ENCODE measurements at regions not wholly inside any gene's neighbourhood (a gene's known extent, or its start where the extent isn't known, plus 50 kb on each side); places are given as distances from the start of the nearest gene placed in this dataset.
"Not testable (repeated sequence)": the region's sequence is repeated elsewhere in the genome, so short reads cannot be mapped to it uniquely, and the experiment has no call there.

- 21% methylated on average over 6 of the region's 6 CpGs for WGBS
- peak overlapping the region in 1 of 2 donors; percentile 34 for H3K27ac ChIP-seq
- H3K4me1 ChIP-seq (replicated peaks); H3K4me3 ChIP-seq; intact Hi-C loops (cut with DNase I); H3K27me3 ChIP-seq (replicated peaks; ENCODE audit: insufficient read depth); DNase-seq (ENCODE audit: low spot score); H3K9me3 ChIP-seq; H3K36me3 ChIP-seq: not testable (repeated sequence)
- TF ChIP-seq POLR2AphosphoS5 (IDR thresholded peaks at IDR 0.05): peak; percentile 72
Measured at GRCh38 chr9:63337899-63338604, 1947.0 kb downstream of the FOXD4L5 start.

GRCh38 chr9:63335286-63335685, 1949.7 kb downstream of the FOXD4L5 start:
- H3K4me1 ChIP-seq (replicated peaks); DNase-seq (ENCODE audit: low spot score); H3K4me3 ChIP-seq; H3K27me3 ChIP-seq (replicated peaks; ENCODE audit: insufficient read depth); H3K36me3 ChIP-seq; intact Hi-C loops (cut with DNase I); H3K27ac ChIP-seq; H3K9me3 ChIP-seq: not testable (repeated sequence)
- 52% methylated on average over 3 of the region's 3 CpGs for WGBS

GRCh38 chr9:63334187-63334586, 1950.8 kb downstream of the FOXD4L5 start:
- intact Hi-C loops (cut with DNase I); H3K9me3 ChIP-seq; H3K27ac ChIP-seq; DNase-seq (ENCODE audit: low spot score); H3K4me3 ChIP-seq; H3K27me3 ChIP-seq (replicated peaks; ENCODE audit: insufficient read depth); H3K36me3 ChIP-seq; H3K4me1 ChIP-seq (replicated peaks): not testable (repeated sequence)
- no CpG with 5 or more reads among the region's 4 CpGs for WGBS

DNA sequence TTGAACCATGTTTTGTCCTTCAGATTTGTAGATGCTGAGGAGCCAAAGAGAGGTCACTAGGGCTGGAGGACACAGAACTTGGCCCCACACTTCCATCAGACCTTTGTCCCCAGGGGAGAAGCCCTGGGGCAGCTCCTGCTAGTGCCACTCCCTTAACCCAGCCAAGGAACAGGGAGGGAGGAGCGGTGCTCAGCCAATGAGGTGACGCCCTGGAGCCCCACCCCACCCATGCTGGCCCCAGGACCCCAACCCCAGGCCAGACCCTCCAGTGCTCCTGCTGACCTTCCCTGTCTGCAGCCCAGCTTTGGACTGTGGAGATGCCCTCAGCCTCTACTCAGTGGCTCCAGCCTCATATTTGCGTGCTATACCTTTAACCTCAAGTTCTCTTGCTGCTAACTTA, 1951.9 kb downstream of the FOXD4L5 start:
- H3K27ac ChIP-seq; intact Hi-C loops (cut with DNase I): not testable (repeated sequence)
- no CpG with 5 or more reads among the region's 3 CpGs for whole genome bisulfite sequencing

DNA sequence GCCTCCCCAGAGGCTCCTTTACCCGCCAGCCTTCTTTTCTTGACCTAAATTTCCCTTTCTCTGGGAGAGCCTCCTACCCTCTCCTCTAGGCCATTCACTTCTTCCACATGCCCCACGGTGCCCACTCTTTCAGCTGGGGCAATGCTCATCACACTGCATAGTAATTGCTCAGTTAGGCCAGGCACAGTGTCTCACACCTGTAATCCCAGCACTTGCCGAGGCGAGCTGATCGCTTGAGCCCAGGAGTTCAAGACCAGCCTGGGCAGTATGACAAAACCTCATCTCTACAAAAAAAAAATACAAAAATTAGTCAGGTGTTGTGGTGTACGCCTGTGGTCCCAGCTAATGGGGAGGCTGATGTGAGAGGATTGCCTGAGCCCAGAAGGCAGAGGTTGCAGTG, 1956.7 kb downstream of the FOXD4L5 start:
- intact Hi-C loops (cut with DNase I); H3K4me1 ChIP-seq (replicated peaks); H3K4me3 ChIP-seq; H3K27ac ChIP-seq; H3K27me3 ChIP-seq (replicated peaks; ENCODE audit: insufficient read depth); H3K9me3 ChIP-seq; H3K36me3 ChIP-seq; DNase-seq (ENCODE audit: low spot score): not testable (repeated sequence)
- WGBS: 89% methylated on average over 5 of the region's 6 CpGs

More for the DNA sequence above, 1951.9 kb downstream of the FOXD4L5 start:
- DNase-seq (ENCODE audit: low spot score); H3K9me3 ChIP-seq; H3K36me3 ChIP-seq; H3K4me3 ChIP-seq; H3K4me1 ChIP-seq (replicated peaks); H3K27me3 ChIP-seq (replicated peaks; ENCODE audit: insufficient read depth): not testable (repeated sequence)

GRCh38 chr9:63327211-63327610, 1957.8 kb downstream of the FOXD4L5 start:
- H3K4me1 ChIP-seq (replicated peaks); H3K4me3 ChIP-seq; H3K9me3 ChIP-seq; intact Hi-C loops (cut with DNase I); H3K36me3 ChIP-seq; H3K27ac ChIP-seq; DNase-seq (ENCODE audit: low spot score); H3K27me3 ChIP-seq (replicated peaks; ENCODE audit: insufficient read depth): not testable (repeated sequence)
- 59% methylated on average over 3 of the region's 3 CpGs for WGBS

- DNase-seq (ENCODE audit: low spot score); intact Hi-C loops (cut with DNase I); H3K36me3 ChIP-seq; H3K4me3 ChIP-seq; H3K4me1 ChIP-seq (replicated peaks); H3K27ac ChIP-seq; H3K27me3 ChIP-seq (replicated peaks; ENCODE audit: insufficient read depth); H3K9me3 ChIP-seq: not testable (repeated sequence)
- 92% methylated on average over 8 of the region's 9 CpGs for WGBS
Measured at GRCh38 chr9:63326665-63327064, 1958.3 kb downstream of the FOXD4L5 start.

- H3K9me3 ChIP-seq; DNase-seq (ENCODE audit: low spot score); intact Hi-C loops (cut with DNase I); H3K36me3 ChIP-seq; H3K4me3 ChIP-seq; H3K4me1 ChIP-seq (replicated peaks); H3K27ac ChIP-seq; H3K27me3 ChIP-seq (replicated peaks; ENCODE audit: insufficient read depth): not testable (repeated sequence)
- 78% methylated on average over 5 of the region's 5 CpGs for WGBS
Measured at GRCh38 chr9:63325696-63326095, 1959.3 kb downstream of the FOXD4L5 start.

- H3K27me3 ChIP-seq (replicated peaks; ENCODE audit: insufficient read depth); DNase-seq (ENCODE audit: low spot score); H3K4me1 ChIP-seq (replicated peaks); H3K36me3 ChIP-seq; H3K9me3 ChIP-seq; intact Hi-C loops (cut with DNase I); H3K27ac ChIP-seq; H3K4me3 ChIP-seq: not testable (repeated sequence)
- WGBS: 92% methylated on average over 8 of the region's 11 CpGs
Measured at GRCh38 chr9:63318093-63318492, 1966.9 kb downstream of the FOXD4L5 start.

- H3K4me3 ChIP-seq; DNase-seq (ENCODE audit: low spot score); H3K27ac ChIP-seq; intact Hi-C loops (cut with DNase I); H3K27me3 ChIP-seq (replicated peaks; ENCODE audit: insufficient read depth); H3K4me1 ChIP-seq (replicated peaks); H3K9me3 ChIP-seq; H3K36me3 ChIP-seq: not testable (repeated sequence)
- WGBS: 96% methylated on average over 8 of the region's 8 CpGs
Measured at GRCh38 chr9:63315387-63315786, 1969.6 kb downstream of the FOXD4L5 start.

- intact Hi-C loops (cut with DNase I); H3K27ac ChIP-seq; H3K36me3 ChIP-seq; DNase-seq (ENCODE audit: low spot score); H3K4me1 ChIP-seq (replicated peaks); H3K4me3 ChIP-seq; H3K9me3 ChIP-seq; H3K27me3 ChIP-seq (replicated peaks; ENCODE audit: insufficient read depth): not testable (repeated sequence)
- 96% methylated on average over 9 of the region's 14 CpGs for WGBS
Measured at GRCh38 chr9:63296848-63297247, 1988.2 kb downstream of the FOXD4L5 start.

DNA sequence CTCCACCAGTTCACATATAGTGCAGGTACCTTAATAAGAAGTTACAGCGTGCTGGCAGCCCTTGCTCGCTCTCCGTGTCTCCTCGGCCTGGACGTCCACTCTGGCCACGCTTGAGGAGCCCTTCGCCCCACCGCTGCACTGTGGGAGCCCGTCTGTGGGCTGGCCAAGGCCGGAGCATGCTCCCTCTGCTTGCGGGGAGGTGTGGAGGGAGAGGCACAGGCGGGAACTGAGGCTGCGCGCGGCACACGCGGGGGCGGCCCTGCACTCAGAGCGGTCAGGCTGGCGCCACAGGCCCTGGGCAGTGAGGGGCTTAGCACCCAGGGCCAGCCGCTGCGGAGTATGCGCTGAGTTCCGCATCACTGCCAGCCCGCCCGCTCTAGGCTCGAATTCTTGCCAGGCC, 1988.6 kb downstream of the FOXD4L5 start:
- H3K4me1 ChIP-seq (replicated peaks); H3K4me3 ChIP-seq; intact Hi-C loops (cut with DNase I); DNase-seq (ENCODE audit: low spot score); H3K36me3 ChIP-seq; H3K27ac ChIP-seq; H3K9me3 ChIP-seq; H3K27me3 ChIP-seq (replicated peaks; ENCODE audit: insufficient read depth): not testable (repeated sequence)
- no CpG with 5 or more reads among the region's 27 CpGs for whole genome bisulfite sequencing

- intact Hi-C loops (cut with DNase I); H3K27ac ChIP-seq; H3K36me3 ChIP-seq; H3K27me3 ChIP-seq (replicated peaks; ENCODE audit: insufficient read depth); H3K4me3 ChIP-seq; H3K4me1 ChIP-seq (replicated peaks); H3K9me3 ChIP-seq: not testable (repeated sequence)
- WGBS: 26% methylated on average over 1 of the region's 1 CpG
- peak; percentile 21 for DNase-seq (ENCODE audit: low spot score)
Measured at GRCh38 chr9:63289971-63290370, 1995.0 kb downstream of the FOXD4L5 start.

All from prostate gland (tissue), 2 donors.